Tibial artery (tissue), 4 donors: ENCODE measurements at regions not wholly inside any gene's neighbourhood (a gene's known extent, or its start where the extent isn't known, plus 50 kb on each side); places are given as distances from the start of the nearest gene placed in this dataset.

ENCODE experiments used
- DNase-seq, 2 donors: peaks; one replicate each; pipeline ENCODE4 v3.0.0-alpha.2; 2019
- H3K27ac ChIP-seq, 2 donors: fragments of 200-600 bp; sonication (generic) in 1 of 2; 1 replicate in 1 of 2; 2 replicates in 1 of 2; pipeline ENCODE4 v1.5.1; 2018 to 2019; ENCODE audit warnings: mild to moderate bottlenecking in 1 of 2
- H3K27me3 ChIP-seq, 2 donors: fragments of 200-600 bp; sonication (generic) in 1 of 2; one replicate each; pipeline versions ENCODE4 v1.5.1 to v1.6.0; 2016 to 2019
- H3K36me3 ChIP-seq, 3 donors: fragments of 200-600 bp; sonication (generic) in 2 of 3; one replicate each; pipeline ENCODE4 v1.5.1; 2016 to 2019; ENCODE audit warnings: mild to moderate bottlenecking in 2 of 3
- H3K4me1 ChIP-seq, 4 donors: fragments of 200-600 bp; sonication (generic) in 2 of 4; 1 replicate in 3 of 4; 2 replicates in 1 of 4; pipeline ENCODE4 v1.5.1; 2016 to 2019
- H3K4me3 ChIP-seq, 2 donors: fragments of 200-600 bp; sonication (generic) in 1 of 2; 1 replicate in 1 of 2; 2 replicates in 1 of 2; pipeline ENCODE4 v1.5.1; 2018 to 2019; ENCODE audit warnings: mild to moderate bottlenecking in 2 of 2
- H3K9me3 ChIP-seq, 3 donors: fragments of 200-600 bp; sonication (generic) in 1 of 3; one replicate each; pipeline ENCODE4 v1.5.1; 2016 to 2019
- intact Hi-C: fragments of 100-400 bp; cut with DNase I; formaldehyde crosslinking; loops from one replicate; pipeline ENCODE4 v1.15.0; 2023; ENCODE audit warnings: low total_unique reads
- TF ChIP-seq, protein P1 (sequence below), 2 experiments: fragments of 200-600 bp in 1 of 2; fragments of 450-650 bp in 1 of 2; IDR thresholded peaks; one replicate each; pipeline ENCODE4 v1.5.1; 2017 to 2019; ENCODE audit warnings: antibody characterized with exemption in 2 of 2, mild to moderate bottlenecking in 1 of 2, moderate library complexity in 1 of 2

DNA sequence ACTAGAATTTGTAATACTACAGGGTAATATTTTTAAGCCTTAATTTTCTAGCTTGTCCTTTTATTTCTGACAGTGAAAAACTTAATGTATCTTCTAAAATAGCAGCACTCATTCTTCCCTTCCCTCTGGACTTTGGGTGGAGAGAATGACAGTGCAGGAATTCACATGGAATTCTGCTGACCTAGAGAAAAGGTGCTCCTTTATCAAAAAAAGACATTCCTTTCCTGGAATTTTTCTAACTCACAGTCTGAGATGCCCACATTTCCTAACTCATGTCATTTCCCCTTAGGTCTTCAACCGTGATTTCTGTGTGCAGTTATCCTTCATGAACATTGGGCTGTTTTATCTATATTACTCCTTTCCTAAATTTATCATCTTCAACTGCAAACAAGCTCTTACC is 137.8 kb upstream of the PDGFD start:
- TF ChIP-seq, protein P1, sequence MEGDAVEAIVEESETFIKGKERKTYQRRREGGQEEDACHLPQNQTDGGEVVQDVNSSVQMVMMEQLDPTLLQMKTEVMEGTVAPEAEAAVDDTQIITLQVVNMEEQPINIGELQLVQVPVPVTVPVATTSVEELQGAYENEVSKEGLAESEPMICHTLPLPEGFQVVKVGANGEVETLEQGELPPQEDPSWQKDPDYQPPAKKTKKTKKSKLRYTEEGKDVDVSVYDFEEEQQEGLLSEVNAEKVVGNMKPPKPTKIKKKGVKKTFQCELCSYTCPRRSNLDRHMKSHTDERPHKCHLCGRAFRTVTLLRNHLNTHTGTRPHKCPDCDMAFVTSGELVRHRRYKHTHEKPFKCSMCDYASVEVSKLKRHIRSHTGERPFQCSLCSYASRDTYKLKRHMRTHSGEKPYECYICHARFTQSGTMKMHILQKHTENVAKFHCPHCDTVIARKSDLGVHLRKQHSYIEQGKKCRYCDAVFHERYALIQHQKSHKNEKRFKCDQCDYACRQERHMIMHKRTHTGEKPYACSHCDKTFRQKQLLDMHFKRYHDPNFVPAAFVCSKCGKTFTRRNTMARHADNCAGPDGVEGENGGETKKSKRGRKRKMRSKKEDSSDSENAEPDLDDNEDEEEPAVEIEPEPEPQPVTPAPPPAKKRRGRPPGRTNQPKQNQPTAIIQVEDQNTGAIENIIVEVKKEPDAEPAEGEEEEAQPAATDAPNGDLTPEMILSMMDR (IDR thresholded peaks at IDR 0.05): no peak
- no peak overlapping the region for H3K27ac ChIP-seq
- intact Hi-C loops: no loop called here
- no peaks in the 10 kb centered on the region for H3K36me3 ChIP-seq
- H3K9me3 ChIP-seq: no peaks in the 10 kb centered on the region
- H3K27me3 ChIP-seq: no peaks in the 10 kb centered on the region
- H3K4me1 ChIP-seq: no peaks in the 10 kb centered on the region
- DNase-seq: no peak
- H3K4me3 ChIP-seq: no peak overlapping the region

DNA sequence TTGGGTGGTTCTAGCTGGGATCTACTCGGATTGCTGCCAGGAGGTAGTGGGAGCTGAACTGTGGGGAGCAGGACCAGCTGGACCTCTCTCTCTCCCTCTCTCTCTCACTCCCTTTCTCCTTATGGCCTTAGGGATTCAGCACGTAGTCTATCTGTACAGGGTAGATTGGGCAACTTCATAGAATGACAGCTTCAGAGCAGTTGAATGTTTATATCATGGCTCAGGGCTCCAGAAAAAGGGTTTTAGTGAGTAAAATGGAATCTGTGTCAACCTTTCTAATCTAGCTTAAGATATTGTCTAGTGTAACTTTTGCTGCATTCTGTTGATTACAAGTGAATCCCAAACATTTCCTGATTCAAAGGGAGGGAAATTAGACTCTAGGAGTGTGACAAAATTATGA is 127.7 kb upstream of the PDGFD start:
- Histone ChIP-seq H3K4me1 (no peaks in the 10 kb centered on the region), H3K4me3 (no peak overlapping the region), H3K36me3 (no peaks in the 10 kb centered on the region), H3K27ac (no peak overlapping the region), H3K9me3 (no peaks in the 10 kb centered on the region), H3K27me3 (no peaks in the 10 kb centered on the region)
- TF ChIP-seq, protein P1 (IDR thresholded peaks at IDR 0.05): no peak
- DNase-seq: no peak
- intact Hi-C loops: no loop called here

DNA sequence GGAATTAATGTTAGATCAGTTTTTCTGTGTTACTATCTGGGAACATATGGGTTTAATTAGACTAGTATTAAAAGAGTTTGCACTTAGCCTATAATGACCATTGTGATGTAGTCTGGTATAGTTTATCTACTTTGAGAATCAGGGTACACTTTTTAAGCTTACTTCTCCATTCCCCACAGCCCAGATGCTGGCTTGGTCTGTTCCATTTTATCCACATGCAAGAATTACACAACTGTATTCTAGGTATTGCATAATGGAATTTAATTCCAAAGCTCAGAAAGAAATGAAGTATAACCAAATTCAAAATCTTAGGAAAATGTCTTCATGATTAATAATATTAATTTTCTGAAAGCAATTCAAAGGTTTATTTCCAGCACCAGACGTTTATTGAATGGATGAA is 122.2 kb upstream of the PDGFD start:
- Histone ChIP-seq H3K9me3 (no peaks in the 10 kb centered on the region), H3K4me3 (no peak overlapping the region), H3K36me3 (no peaks in the 10 kb centered on the region), H3K4me1 (no peaks in the 10 kb centered on the region), H3K27ac (no peak overlapping the region), H3K27me3 (no peaks in the 10 kb centered on the region)
- intact Hi-C loops: no loop called here
- TF ChIP-seq, protein P1 (IDR thresholded peaks at IDR 0.05): no peak
- DNase-seq: no peak

DNA sequence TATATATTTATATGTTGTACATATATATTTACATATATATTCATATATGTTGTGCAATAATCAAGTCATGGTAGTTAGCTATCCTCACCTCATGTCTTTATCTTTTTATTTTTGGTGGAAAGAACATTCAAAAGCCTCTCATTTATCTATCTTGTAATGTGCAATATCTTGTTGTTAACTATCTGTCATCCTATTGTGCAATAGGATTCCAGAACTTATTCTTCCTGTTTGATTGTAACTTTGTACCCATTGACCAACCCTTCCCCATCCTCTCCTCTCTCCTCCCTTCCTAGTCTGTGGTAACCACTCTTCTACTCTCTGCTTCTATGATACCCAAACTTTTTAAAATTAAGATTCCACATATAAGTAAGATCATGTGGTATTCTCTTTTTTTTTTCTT is 115.6 kb upstream of the PDGFD start:
- H3K27me3 ChIP-seq: no peaks in the 10 kb centered on the region
- TF ChIP-seq, protein P1 (IDR thresholded peaks at IDR 0.05): no peak
- no peak for DNase-seq

DNA sequence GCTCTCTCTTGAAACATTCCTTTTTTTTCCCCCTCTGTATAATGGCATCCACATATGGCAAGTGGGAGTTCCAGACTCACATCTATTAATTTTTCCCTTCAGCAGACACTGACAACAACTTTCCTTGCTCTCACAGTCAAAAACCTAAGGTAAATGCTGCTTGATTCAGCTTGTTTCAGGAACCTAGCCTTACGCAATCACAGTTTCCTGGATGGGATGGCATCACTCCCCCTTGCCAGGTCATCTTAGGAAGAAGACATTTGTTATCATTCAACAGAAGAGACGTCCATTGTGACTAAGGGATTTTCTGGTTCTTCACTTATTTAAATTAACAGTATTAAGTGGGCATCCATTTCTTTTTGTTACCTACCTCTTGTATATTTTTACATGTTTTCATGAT is 112.0 kb upstream of the PDGFD start:
- no peaks in the 10 kb centered on the region for H3K27me3 ChIP-seq
- no peak overlapping the region for H3K27ac ChIP-seq
- no peaks in the 10 kb centered on the region for H3K36me3 ChIP-seq
- H3K4me1 ChIP-seq: no peaks in the 10 kb centered on the region
- TF ChIP-seq, protein P1 (IDR thresholded peaks at IDR 0.05): no peak
- no peaks in the 10 kb centered on the region for H3K9me3 ChIP-seq
- no peak overlapping the region for H3K4me3 ChIP-seq
- intact Hi-C loops: no loop called here
- DNase-seq: no peak

More for the DNA sequence above, 115.6 kb upstream of the PDGFD start:
- no peaks in the 10 kb centered on the region for H3K36me3 ChIP-seq
- H3K4me3 ChIP-seq: no peak overlapping the region
- no peaks in the 10 kb centered on the region for H3K4me1 ChIP-seq
- H3K27ac ChIP-seq: no peak overlapping the region
- H3K9me3 ChIP-seq: no peaks in the 10 kb centered on the region
- intact Hi-C loops: no loop called here

DNA sequence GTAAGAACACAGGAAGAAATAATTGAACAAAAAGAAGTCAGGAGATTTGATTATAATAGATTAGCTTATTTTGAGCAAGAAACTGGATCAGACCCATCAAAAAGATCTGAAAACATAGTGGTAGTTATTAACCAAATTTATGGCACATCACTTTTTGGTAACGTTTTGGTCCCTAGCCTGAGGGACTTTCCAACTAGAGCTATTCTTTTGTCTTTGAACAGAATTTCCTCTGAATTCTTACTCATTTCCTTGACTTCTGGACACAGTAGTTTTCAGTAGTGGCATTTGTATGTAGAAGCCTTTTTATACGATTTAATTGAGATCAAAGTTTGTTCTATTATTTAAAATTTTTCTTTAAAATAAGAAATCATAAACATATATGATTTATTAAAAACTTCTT is 96.5 kb upstream of the PDGFD start:
- TF ChIP-seq, protein P1 (IDR thresholded peaks at IDR 0.05): no peak
- peaks cover 0 to 11% (median 8%) of the 10 kb centered on the region in 4 donors for H3K4me1 ChIP-seq
- H3K27ac ChIP-seq: no peak overlapping the region
- intact Hi-C loops: no loop called here
- no peaks in the 10 kb centered on the region for H3K36me3 ChIP-seq
- no peak for DNase-seq
- no peaks in the 10 kb centered on the region for H3K27me3 ChIP-seq
- H3K4me3 ChIP-seq: no peak overlapping the region
- H3K9me3 ChIP-seq: no peaks in the 10 kb centered on the region
